Esophagus squamous epithelium (tissue), 4 donors: ENCODE measurements at regions not wholly inside any gene's neighbourhood (a gene's known extent, or its start where the extent isn't known, plus 50 kb on each side); places are given as distances from the start of the nearest gene placed in this dataset.

Experiments used
- CTCF ChIP-seq, 6 experiments: fragments of 450-650 bp in 4 of 6; fragments of 200-600 bp in 2 of 6; sonication (generic) in 2 of 6; IDR thresholded peaks; one replicate each; pipeline ENCODE4 v1.5.1; 2016 to 2019; ENCODE audit warnings: antibody characterized with exemption in 6 of 6, mild to moderate bottlenecking in 4 of 6, moderate library complexity in 4 of 6
- POLR2A ChIP-seq, 4 donors: fragments of 450-650 bp; IDR thresholded peaks; one replicate each; pipeline ENCODE4 v1.6.1; 2017; ENCODE audit warnings: antibody characterized with exemption in 4 of 4, mild to moderate bottlenecking in 4 of 4, moderate library complexity in 3 of 4

GRCh38 chrX:109301177-109301576 lies 180.7 kb downstream of the GUCY2F start:
- TF ChIP-seq CTCF (IDR thresholded peaks at IDR 0.05) (no peak), POLR2A (IDR thresholded peaks at IDR 0.05) (no peak)
